ENCODE measurements at regions not wholly inside any gene's neighbourhood (a gene's known extent, or its start where the extent isn't known, plus 50 kb on each side); places are given as distances from the start of the nearest gene placed in this dataset.

DNA sequence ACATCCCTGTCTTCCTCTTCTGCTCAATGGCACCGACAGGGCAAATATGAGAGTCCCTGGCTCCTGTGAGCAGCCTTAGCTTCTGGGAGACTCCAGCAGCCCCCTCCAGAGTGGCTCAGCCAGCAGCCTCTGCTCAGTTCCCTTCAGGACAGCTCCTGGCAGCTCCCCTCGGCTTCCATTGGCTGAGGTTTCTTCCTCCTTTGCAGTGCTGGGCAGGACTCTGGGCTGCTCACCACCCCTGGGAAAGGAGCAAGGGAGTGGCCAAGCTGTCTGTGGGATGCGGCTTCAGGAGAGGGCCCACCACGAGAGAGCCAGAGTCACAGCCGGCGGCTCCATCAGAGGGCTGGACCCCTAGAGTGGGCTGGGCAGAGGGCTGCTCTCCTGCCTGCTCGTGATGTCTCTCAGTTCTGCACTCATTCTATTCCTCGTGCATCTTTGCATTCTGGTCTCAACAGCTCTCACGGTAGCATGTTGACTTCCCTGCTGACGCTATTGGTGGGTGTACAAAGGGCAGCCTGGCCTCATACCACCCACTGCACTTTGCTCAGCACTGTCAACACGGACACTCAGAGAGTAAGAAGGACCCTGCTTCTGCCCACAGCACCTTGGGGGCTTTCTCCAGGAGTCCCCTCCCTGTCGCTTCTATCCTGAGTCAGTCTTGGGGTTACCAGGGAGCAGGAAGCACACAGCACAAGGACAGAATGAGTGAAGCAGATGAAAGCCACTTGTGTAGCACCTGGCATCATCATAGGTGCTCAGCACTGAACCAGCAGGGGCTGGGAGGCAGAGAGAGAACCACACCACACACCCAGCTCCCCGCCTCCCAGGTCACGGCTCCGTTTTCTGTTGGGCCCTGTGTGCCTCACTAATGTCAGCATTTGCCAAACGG lies 80.9 kb upstream of the ALDH1B1 start:
- in situ Hi-C loops (cut with MboI; ENCODE audit: low pct_unique_long_range_greater_than_20kb in 2 of 9, low sequenced_read_pairs in 9 of 9, unreplicated experiment in 9 of 9) = loop anchor here in 1 of 9 experiments (25.0 kb wide), 1 partner anchor 99 kb away; no protein-coding TSS in a partner anchor
- H3K4me3 ChIP-seq = no peak overlapping the region
- H3K4me1 ChIP-seq (replicated peaks in 1 of 2) = peaks cover 33 to 34% of the 10 kb centered on the region in 2 donors
- H3K27ac ChIP-seq = peak overlapping the region in 1 of 2 donors; percentile 30
- ATAC-seq (replicated peaks in 6 of 8) = peak; percentile 27 to 71 (median 50)
- WGBS, 10 experiments = 17 to 100% (median 60%) methylated on average over 1 to 10 of the region's 16 CpGs; no CpG with 5 or more reads in 1 of the 10 experiments

DNA sequence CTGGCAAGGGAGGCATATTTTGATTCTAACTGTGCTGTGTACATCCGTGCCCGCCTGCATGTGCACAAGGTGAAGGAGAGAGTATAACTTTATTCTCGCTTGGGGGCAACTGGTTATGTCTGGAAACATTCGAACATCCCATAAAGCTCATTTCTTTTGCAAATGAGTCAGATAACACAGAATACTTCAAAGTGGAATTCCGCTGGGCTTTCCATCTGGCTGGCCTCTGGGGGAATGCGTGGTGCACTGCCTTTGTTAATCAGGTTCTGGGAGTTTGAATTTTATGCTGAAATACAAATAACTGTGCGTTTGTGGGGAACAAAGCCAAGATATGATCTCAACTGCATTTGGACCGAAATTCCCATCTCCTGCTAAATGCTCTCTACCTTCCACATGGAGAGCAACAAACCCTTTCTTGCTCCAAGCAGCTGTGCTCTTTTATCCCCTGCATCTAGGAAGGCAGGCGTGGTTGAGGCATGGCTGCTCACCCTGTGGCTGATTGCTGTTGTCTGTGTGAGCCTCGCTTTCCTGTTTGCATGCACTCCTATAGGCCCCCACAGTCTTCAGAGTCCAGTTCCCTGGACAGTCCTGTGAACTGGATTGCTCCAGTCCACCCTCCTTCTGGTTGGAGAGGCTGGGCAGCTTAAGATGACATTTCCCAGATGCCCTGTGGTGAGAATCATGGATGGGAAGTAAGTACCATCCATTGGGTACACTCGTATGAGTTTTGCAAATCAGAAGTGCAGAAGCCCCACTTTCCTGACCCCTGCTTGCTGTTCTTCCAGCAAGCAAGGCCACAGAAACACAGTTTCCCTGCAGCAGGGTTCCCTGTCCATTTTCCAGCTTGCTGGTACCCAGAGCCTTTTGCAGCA lies 82.9 kb upstream of the ALDH1B1 start:
- 0 to 100% (median 23%) methylated on average over 1 to 10 of the region's 11 CpGs; no CpG with 5 or more reads in 1 of the 10 experiments for WGBS, 10 experiments
- peak; percentile 7 to 87 (median 54) for ATAC-seq (replicated peaks in 6 of 8)
- in situ Hi-C loops (cut with MboI; ENCODE audit: low pct_unique_long_range_greater_than_20kb in 2 of 9, low sequenced_read_pairs in 9 of 9, unreplicated experiment in 9 of 9) = loop anchor here in 1 of 9 experiments (25.0 kb wide), 1 partner anchor 97 kb away; no protein-coding TSS in a partner anchor
- H3K4me3 ChIP-seq = no peak overlapping the region
- peaks cover 33 to 34% of the 10 kb centered on the region in 2 donors for H3K4me1 ChIP-seq (replicated peaks in 1 of 2)
- H3K27ac ChIP-seq = peak overlapping the region in 1 of 2 donors; percentile 12

DNA sequence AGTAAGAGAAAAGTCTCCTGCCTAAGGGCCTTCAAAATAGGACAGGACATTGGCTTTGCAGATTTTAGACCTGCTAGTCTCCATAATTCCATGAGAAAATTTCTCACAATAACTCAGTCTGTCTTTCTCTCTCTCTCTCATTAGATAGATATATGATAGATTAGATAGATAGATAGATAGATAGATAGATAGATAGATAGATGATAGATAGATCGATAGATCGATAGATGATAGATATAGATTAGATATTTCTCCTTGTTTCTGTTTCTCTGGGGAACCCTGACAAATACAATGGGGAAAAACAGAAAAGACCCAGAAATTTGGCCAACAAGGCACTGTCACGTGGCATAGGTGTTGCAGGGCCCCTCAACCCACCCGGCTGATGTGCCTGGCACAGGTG lies 84.4 kb upstream of the ALDH1B1 start:
- ATAC-seq (replicated peaks in 6 of 8) = no peak
- in situ Hi-C loops (cut with MboI; ENCODE audit: low pct_unique_long_range_greater_than_20kb in 2 of 9, low sequenced_read_pairs in 9 of 9, unreplicated experiment in 9 of 9) = loop anchor here in 1 of 9 experiments (25.0 kb wide), 1 partner anchor 96 kb away; no protein-coding TSS in a partner anchor
- Histone ChIP-seq H3K4me3 (no peak overlapping the region), H3K4me1 (replicated peaks in 1 of 2) (peaks cover 33 to 34% of the 10 kb centered on the region in 2 donors), H3K27ac (no peak overlapping the region)
- WGBS, 10 experiments = 33 to 100% (median 92%) methylated on average over 1 to 3 of the region's 4 CpGs; no CpG with 5 or more reads in 1 of the 10 experiments

GRCh38 chr9:38306899-38307298 lies 85.6 kb upstream of the ALDH1B1 start:
- in situ Hi-C loops (cut with MboI; ENCODE audit: low pct_unique_long_range_greater_than_20kb in 2 of 9, low sequenced_read_pairs in 9 of 9, unreplicated experiment in 9 of 9) = loop anchor here in 1 of 9 experiments (25.0 kb wide), 1 partner anchor 95 kb away; no protein-coding TSS in a partner anchor
- ATAC-seq (replicated peaks in 6 of 8) = no peak
- Histone ChIP-seq H3K4me3 (no peak overlapping the region), H3K4me1 (replicated peaks in 1 of 2) (peaks cover 32 to 34% of the 10 kb centered on the region in 2 donors), H3K27ac (no peak overlapping the region)
- WGBS, 10 experiments = 20 to 100% (median 81%) methylated on average over 1 to 5 of the region's 5 CpGs; no CpG with 5 or more reads in 2 of the 10 experiments

DNA sequence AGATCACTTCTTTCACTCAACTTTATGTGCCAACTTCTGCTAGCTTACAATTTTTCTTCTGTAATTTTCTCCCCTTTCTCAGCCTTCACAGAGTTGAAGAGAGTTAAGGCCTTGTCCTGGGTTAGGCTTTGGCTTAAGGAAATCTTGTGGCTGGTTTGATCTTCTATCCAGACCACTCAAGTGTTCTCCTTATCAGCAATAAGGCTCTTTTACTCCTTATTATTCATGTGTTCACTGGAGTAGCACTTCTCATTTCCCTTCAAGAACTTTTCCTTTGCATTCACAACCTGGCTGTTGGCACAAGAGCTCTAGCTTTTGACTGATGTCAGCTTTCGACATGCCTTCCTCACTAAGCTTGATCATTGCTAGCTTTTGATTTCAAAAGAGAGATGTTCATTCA lies 86.9 kb upstream of the ALDH1B1 start:
- Histone ChIP-seq H3K27ac (no peak overlapping the region), H3K4me3 (no peak overlapping the region), H3K4me1 (replicated peaks in 1 of 2) (peaks cover 19 to 21% of the 10 kb centered on the region in 2 donors)
- in situ Hi-C loops (cut with MboI; ENCODE audit: low pct_unique_long_range_greater_than_20kb in 2 of 9, low sequenced_read_pairs in 9 of 9, unreplicated experiment in 9 of 9) = loop anchor here in 1 of 9 experiments (25.0 kb wide), 1 partner anchor 93 kb away; no protein-coding TSS in a partner anchor
- 75 to 100% (median 97%) methylated on average over 1 of the region's 1 CpG; no CpG with 5 or more reads in 4 of the 10 experiments for WGBS, 10 experiments
- no peak for ATAC-seq (replicated peaks in 6 of 8)

- 34 to 100% (median 80%) methylated on average over 1 to 5 of the region's 7 CpGs; no CpG with 5 or more reads in 3 of the 10 experiments for WGBS, 10 experiments
- in situ Hi-C loops (cut with MboI; ENCODE audit: low pct_unique_long_range_greater_than_20kb in 2 of 9, low sequenced_read_pairs in 9 of 9, unreplicated experiment in 9 of 9) = loop anchor here in 1 of 9 experiments (25.0 kb wide), 1 partner anchor 89 kb away; no protein-coding TSS in a partner anchor
- Histone ChIP-seq H3K27ac (no peak overlapping the region), H3K4me3 (no peak overlapping the region), H3K4me1 (replicated peaks in 1 of 2) (peaks cover 19 to 28% of the 10 kb centered on the region in 2 donors)
- ATAC-seq (replicated peaks in 6 of 8) = no peak
Measured at GRCh38 chr9:38301376-38302106, 91.0 kb upstream of the ALDH1B1 start.

- 23 to 75% (median 53%) methylated on average over 2 to 3 of the region's 3 CpGs for WGBS, 10 experiments
- H3K27ac ChIP-seq = no peak overlapping the region
- H3K4me3 ChIP-seq = no peak overlapping the region
- in situ Hi-C loops (cut with MboI; ENCODE audit: low pct_unique_long_range_greater_than_20kb in 2 of 9, low sequenced_read_pairs in 9 of 9, unreplicated experiment in 9 of 9) = loop anchor here in 2 of 9 experiments (25.0 kb wide), 2 partner anchors 88 to 213 kb away; no protein-coding TSS in a partner anchor
- peaks cover 26 to 34% of the 10 kb centered on the region in 2 donors for H3K4me1 ChIP-seq (replicated peaks in 1 of 2)
- ATAC-seq (replicated peaks in 6 of 8) = peak in 2 of 8 experiments; percentile 37 to 54
Measured at GRCh38 chr9:38299856-38300255, 92.6 kb upstream of the ALDH1B1 start.

- 42 to 83% (median 83%) methylated on average over 1 to 3 of the region's 3 CpGs; no CpG with 5 or more reads in 5 of the 10 experiments for WGBS, 10 experiments
- Histone ChIP-seq H3K27ac (no peak overlapping the region), H3K4me1 (replicated peaks in 1 of 2) (peaks cover 33 to 42% of the 10 kb centered on the region in 2 donors), H3K4me3 (no peak overlapping the region)
- in situ Hi-C loops (cut with MboI; ENCODE audit: low pct_unique_long_range_greater_than_20kb in 2 of 9, low sequenced_read_pairs in 9 of 9, unreplicated experiment in 9 of 9) = loop anchor here in 1 of 9 experiments (25.0 kb wide), 1 partner anchor 212 kb away; no protein-coding TSS in a partner anchor
- ATAC-seq (replicated peaks in 6 of 8) = no peak
Measured at GRCh38 chr9:38298904-38299303, 93.6 kb upstream of the ALDH1B1 start.

- peak overlapping the region; percentile 1 to 63 for H3K27ac ChIP-seq
- ATAC-seq (replicated peaks in 6 of 8) = peak in 7 of 8 experiments; percentile 54 to 95 (median 94)
- no peak overlapping the region for H3K4me3 ChIP-seq
- H3K4me1 ChIP-seq (replicated peaks in 1 of 2) = peaks cover 35 to 46% of the 10 kb centered on the region in 2 donors
- WGBS, 10 experiments = 0 to 58% (median 29%) methylated on average over 1 to 6 of the region's 6 CpGs; no CpG with 5 or more reads in 4 of the 10 experiments
- in situ Hi-C loops (cut with MboI; ENCODE audit: low pct_unique_long_range_greater_than_20kb in 2 of 9, low sequenced_read_pairs in 9 of 9, unreplicated experiment in 9 of 9) = loop anchor here in 1 of 9 experiments (25.0 kb wide), 1 partner anchor 211 kb away; no protein-coding TSS in a partner anchor
Measured at GRCh38 chr9:38298503-38298902, 94.0 kb upstream of the ALDH1B1 start.

DNA sequence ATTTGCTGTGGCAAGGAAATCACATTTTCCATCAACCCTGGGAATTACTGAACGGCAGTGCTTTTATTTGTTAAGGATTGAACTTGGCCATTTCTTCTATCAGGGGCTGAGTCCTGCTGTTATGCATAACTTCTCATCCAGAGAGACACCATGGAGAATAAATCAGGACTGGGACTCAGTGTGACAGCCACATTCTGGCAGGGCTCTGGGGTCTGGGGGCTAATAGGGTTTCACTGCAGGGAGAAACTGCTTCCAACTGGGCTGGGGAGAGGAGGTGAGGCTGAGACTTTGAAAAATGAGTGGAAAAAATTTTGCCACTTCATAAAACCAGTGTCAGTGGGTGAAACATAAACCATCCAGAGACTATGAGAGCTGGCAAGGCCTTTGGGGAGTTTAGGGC lies 95.7 kb upstream of the ALDH1B1 start:
- Histone ChIP-seq H3K27ac (peak overlapping the region in 1 of 2 donors; percentile 21), H3K4me3 (no peak overlapping the region), H3K4me1 (replicated peaks in 1 of 2) (peaks cover 46 to 59% of the 10 kb centered on the region in 2 donors)
- WGBS, 10 experiments = 0 to 60% (median 33%) methylated on average over 1 of the region's 1 CpG; no CpG with 5 or more reads in 3 of the 10 experiments
- in situ Hi-C loops (cut with MboI; ENCODE audit: low pct_unique_long_range_greater_than_20kb in 2 of 9, low sequenced_read_pairs in 9 of 9, unreplicated experiment in 9 of 9) = loop anchor here in 1 of 9 experiments (25.0 kb wide), 1 partner anchor 210 kb away; no protein-coding TSS in a partner anchor
- ATAC-seq (replicated peaks in 6 of 8) = peak in 5 of 8 experiments; percentile 21 to 67 (median 55)

DNA sequence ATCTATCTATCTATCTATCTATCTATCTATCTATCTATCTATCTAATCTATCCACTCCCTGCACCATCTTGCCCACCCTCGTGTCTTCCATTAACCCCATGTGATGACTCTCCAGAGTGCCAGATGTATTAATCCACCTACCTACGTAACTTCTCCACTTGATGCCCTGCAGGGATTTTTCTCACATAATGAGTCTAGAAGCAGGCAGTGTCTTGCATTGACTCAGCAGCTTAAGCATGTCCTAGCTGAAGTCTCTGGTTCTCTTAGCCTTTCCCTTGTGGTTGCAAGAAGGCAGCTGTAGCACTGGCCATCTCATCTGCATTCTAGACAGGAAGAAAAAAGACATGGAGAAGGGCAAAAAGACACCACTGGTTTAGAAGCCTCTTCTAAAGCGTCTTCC lies 96.7 kb upstream of the ALDH1B1 start:
- peak in 2 of 8 experiments; percentile 53 to 54 for ATAC-seq (replicated peaks in 6 of 8)

More for the DNA sequence above, 96.7 kb upstream of the ALDH1B1 start:
- Histone ChIP-seq H3K4me3 (no peak overlapping the region), H3K4me1 (replicated peaks in 1 of 2) (peaks cover 46 to 59% of the 10 kb centered on the region in 2 donors), H3K27ac (no peak overlapping the region)
- in situ Hi-C loops (cut with MboI; ENCODE audit: low pct_unique_long_range_greater_than_20kb in 2 of 9, low sequenced_read_pairs in 9 of 9, unreplicated experiment in 9 of 9) = loop anchor here in 1 of 9 experiments (25.0 kb wide), 1 partner anchor 208 kb away; no protein-coding TSS in a partner anchor
- 46 to 100% (median 89%) methylated on average over 2 to 3 of the region's 3 CpGs; no CpG with 5 or more reads in 2 of the 10 experiments for WGBS, 10 experiments
